Parathyroid adenoma (tissue), 2 donors: ENCODE measurements at regions not wholly inside any gene's neighbourhood (a gene's known extent, or its start where the extent isn't known, plus 50 kb on each side); places are given as distances from the start of the nearest gene placed in this dataset.

ENCODE experiments used
- H2AFZ ChIP-seq: fragments of 300-600 bp; sonication (generic); one replicate; pipeline ENCODE4 v1.7.0; 2017; ENCODE audit warnings: antibody characterized with exemption, mild to moderate bottlenecking
- H3K27ac ChIP-seq: fragments of 300-600 bp; sonication (generic); one replicate; pipeline ENCODE4 v1.7.0; 2017
- H3K27me3 ChIP-seq: fragments of 300-600 bp; sonication (generic); one replicate; pipeline ENCODE4 v1.7.0; 2017; ENCODE audit warnings: low read length; ENCODE audit not compliant: control insufficient read depth, insufficient read depth
- H3K36me3 ChIP-seq: fragments of 300-600 bp; sonication (generic); one replicate; pipeline ENCODE4 v1.7.0; 2017; ENCODE audit warnings: low read length; ENCODE audit not compliant: control insufficient read depth, insufficient read depth
- H3K4me1 ChIP-seq: fragments of 300-600 bp; sonication (generic); one replicate; pipeline ENCODE4 v1.7.0; 2017; ENCODE audit warnings: control low read depth
- H3K4me2 ChIP-seq: fragments of 300-600 bp; sonication (generic); one replicate; pipeline ENCODE4 v1.7.0; 2017; ENCODE audit warnings: low read length
- H3K4me3 ChIP-seq: fragments of 300-600 bp; sonication (generic); one replicate; pipeline ENCODE4 v1.7.0; 2017; ENCODE audit warnings: low read depth, low read length
- H3K79me2 ChIP-seq: fragments of 300-600 bp; sonication (generic); one replicate; pipeline ENCODE4 v1.7.0; 2017; ENCODE audit warnings: control low read depth
- H3K9ac ChIP-seq: fragments of 300-600 bp; sonication (generic); one replicate; pipeline ENCODE4 v1.7.0; 2017; ENCODE audit warnings: mild to moderate bottlenecking
- H3K9me3 ChIP-seq: fragments of 300-600 bp; sonication (generic); one replicate; pipeline ENCODE4 v1.7.0; 2017; ENCODE audit warnings: low read length; ENCODE audit not compliant: control insufficient read depth
- TF ChIP-seq, protein P1 (sequence below): fragments of 300-600 bp; sonication (generic); IDR thresholded peaks from one replicate; pipeline ENCODE4 v1.7.0; 2017; ENCODE audit warnings: antibody characterized with exemption, mild to moderate bottlenecking
- donor health status: primary hyperparathyroidism.

DNA sequence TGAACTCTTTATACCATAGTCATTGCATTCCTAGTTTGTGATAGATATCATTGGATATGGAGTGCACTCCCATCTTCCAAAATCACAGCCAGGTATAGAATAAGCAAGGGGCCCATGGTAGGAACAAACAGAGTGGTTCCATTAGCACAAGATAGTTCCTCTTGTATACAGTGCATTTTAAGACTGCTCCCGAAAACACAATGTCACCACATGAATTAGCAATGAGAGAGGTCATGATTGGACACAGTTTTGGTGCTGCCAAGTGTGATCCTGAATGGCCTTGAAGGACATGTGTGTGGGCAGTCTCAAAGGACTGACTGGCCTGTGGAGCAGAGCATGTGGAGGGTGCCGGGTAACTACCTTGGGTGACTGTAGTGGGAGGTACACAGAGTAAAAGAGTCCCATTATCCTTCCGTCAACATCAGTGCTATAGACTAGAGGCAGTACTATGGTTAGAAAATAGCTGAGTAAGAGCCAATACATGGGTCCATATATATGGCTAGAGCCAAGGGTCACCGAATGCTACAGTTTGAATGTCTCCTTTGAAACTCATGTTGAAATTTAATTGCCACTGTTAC lies 549.9 kb downstream of the DSC3 start:
- H3K27me3 ChIP-seq, result no peaks in the 10 kb centered on the region
- H2AFZ ChIP-seq, result no peak overlapping the region
- no peak overlapping the region for H3K27ac ChIP-seq
- H3K4me2 ChIP-seq, result no peak overlapping the region
- no peaks in the 10 kb centered on the region for H3K9me3 ChIP-seq
- H3K9ac ChIP-seq, result no peak overlapping the region
- H3K36me3 ChIP-seq, result no peaks in the 10 kb centered on the region
- no peaks in the 10 kb centered on the region for H3K4me1 ChIP-seq
- TF ChIP-seq, protein P1, sequence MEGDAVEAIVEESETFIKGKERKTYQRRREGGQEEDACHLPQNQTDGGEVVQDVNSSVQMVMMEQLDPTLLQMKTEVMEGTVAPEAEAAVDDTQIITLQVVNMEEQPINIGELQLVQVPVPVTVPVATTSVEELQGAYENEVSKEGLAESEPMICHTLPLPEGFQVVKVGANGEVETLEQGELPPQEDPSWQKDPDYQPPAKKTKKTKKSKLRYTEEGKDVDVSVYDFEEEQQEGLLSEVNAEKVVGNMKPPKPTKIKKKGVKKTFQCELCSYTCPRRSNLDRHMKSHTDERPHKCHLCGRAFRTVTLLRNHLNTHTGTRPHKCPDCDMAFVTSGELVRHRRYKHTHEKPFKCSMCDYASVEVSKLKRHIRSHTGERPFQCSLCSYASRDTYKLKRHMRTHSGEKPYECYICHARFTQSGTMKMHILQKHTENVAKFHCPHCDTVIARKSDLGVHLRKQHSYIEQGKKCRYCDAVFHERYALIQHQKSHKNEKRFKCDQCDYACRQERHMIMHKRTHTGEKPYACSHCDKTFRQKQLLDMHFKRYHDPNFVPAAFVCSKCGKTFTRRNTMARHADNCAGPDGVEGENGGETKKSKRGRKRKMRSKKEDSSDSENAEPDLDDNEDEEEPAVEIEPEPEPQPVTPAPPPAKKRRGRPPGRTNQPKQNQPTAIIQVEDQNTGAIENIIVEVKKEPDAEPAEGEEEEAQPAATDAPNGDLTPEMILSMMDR, result no peak
- H3K4me3 ChIP-seq, result no peak overlapping the region
- H3K79me2 ChIP-seq, result no peaks in the 10 kb centered on the region

DNA sequence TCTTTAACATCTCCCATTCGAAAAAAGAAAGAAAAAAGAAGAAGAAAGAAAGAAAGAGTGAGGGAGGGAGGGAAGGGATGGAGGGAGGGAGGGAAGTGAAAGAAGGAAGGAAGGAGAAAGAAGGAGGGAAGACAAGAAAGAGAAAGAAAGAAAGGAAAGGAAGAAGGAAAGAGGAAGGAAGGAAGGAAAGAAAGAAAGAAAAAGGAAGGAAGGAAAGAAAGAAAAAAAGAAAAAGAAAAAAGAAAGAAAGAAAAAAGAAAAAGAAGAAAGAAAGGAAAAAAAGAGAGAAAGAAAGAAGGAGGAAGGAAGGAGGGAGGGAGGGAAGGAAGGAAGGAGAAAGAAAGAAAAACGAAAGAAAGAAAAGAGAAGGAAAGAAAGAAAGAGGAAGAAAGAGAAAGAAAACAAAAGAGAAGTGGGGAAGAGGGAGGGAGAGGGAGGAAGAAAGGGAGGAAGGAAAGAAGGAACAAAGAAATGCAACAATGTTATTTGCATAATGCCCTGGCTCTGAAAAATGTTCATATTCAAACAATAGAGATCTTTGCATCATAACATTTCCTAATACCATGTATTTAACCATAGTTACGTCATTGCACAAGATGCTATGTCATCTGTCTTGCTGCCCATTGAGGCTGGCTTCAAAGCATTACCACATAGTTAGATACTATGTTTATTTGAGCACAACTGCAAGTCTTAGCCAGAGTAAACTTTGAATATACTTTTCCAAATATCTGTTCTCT lies 550.6 kb downstream of the DSC3 start:
- H3K4me3 ChIP-seq, result no peak overlapping the region
- H3K27me3 ChIP-seq, result no peaks in the 10 kb centered on the region
- TF ChIP-seq, protein P1, result no peak

DNA sequence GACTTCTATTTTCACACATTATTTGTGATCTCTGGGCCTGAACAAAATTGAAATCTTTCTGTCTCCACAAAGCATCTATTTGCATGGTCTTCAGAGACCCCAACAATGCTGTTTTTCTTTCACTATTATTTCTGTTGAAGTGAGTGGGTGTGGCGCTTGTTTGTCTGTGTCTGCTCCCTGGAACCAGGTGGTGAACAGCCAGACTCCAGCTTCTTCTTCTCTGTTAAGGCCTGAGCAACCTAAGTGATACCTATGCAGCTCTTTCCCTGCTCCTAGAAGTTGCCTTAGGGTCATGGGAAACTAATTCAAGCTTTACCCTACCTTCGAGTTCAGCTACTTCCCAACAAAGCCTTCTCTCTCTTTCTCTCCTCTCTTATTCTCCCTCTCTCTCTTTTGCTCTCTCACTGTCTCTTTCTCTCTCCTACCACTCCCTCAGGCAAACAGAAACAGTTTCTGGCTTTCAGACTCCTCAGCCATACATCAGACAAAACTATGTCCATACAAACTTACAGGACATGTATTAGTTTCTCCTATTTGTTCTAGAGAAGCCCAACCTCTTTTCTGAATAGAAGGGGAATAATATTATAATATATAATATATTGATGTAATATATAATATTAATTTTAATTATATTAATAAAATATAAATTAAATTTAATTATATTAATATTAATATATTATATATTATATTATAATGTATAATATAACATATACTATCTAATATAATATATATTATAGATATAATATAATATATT lies 552.5 kb downstream of the DSC3 start:
- no peak overlapping the region for H2AFZ ChIP-seq
- H3K27ac ChIP-seq, result no peak overlapping the region
- no peaks in the 10 kb centered on the region for H3K9me3 ChIP-seq
- H3K4me2 ChIP-seq, result no peak overlapping the region
- no peaks in the 10 kb centered on the region for H3K4me1 ChIP-seq
- H3K79me2 ChIP-seq, result no peaks in the 10 kb centered on the region
- no peak overlapping the region for H3K9ac ChIP-seq
- H3K27me3 ChIP-seq, result no peaks in the 10 kb centered on the region
- H3K4me3 ChIP-seq, result no peak overlapping the region
- TF ChIP-seq, protein P1, result no peak
- H3K36me3 ChIP-seq, result no peaks in the 10 kb centered on the region

More for the DNA sequence above, 550.6 kb downstream of the DSC3 start:
- Histone ChIP-seq H3K27ac (no peak overlapping the region), H2AFZ (no peak overlapping the region), H3K9me3 (no peaks in the 10 kb centered on the region), H3K9ac (no peak overlapping the region), H3K4me2 (no peak overlapping the region), H3K4me1 (no peaks in the 10 kb centered on the region), H3K79me2 (no peaks in the 10 kb centered on the region), H3K36me3 (no peaks in the 10 kb centered on the region)

DNA sequence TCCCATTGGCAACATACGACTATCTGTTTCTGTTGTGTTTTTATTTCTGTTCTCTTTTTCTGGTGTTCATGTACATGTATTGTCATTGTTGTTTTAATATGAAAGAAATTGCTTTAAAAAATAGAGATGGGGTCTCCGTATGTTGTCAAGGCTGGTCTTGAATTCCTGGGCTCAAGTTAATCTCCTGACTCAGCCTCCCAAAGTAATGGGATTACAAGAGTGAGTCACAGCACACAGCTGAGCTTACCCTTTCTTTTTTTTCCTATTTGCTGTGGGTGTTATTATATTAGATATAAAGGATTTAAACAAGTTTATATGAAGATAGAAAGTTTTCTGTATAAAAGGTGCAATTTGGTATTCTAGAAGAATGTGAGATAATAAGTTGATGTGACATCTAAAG lies 554.6 kb downstream of the DSC3 start:
- Histone ChIP-seq H3K36me3 (no peaks in the 10 kb centered on the region), H2AFZ (no peak overlapping the region), H3K27ac (no peak overlapping the region), H3K4me2 (no peak overlapping the region), H3K4me1 (no peaks in the 10 kb centered on the region), H3K4me3 (no peak overlapping the region), H3K9ac (no peak overlapping the region), H3K9me3 (no peaks in the 10 kb centered on the region), H3K79me2 (no peaks in the 10 kb centered on the region), H3K27me3 (no peaks in the 10 kb centered on the region)
- TF ChIP-seq, protein P1, result no peak
